Nephron (organoid): ENCODE measurements at regions not wholly inside any gene's neighbourhood (a gene's known extent, or its start where the extent isn't known, plus 50 kb on each side); places are given as distances from the start of the nearest gene placed in this dataset.
"Not testable (repeated sequence)": the region's sequence is repeated elsewhere in the genome, so short reads cannot be mapped to it uniquely, and the experiment has no call there.

Experiments used
- H3K27ac Mint-ChIP-seq, 3 experiments: 2 replicates each; pipeline ENCODE4 v1.8.0; 2020; ENCODE audit warnings: mixed read lengths in 3 of 3, mild to moderate bottlenecking in 2 of 3, moderate library complexity in 1 of 3
- H3K27me3 Mint-ChIP-seq: 2 replicates; pipeline ENCODE4 v1.8.0; 2021; ENCODE audit warnings: low read depth, mild to moderate bottlenecking, moderate library complexity, mixed read lengths
- H3K36me3 Mint-ChIP-seq: 2 replicates; pipeline ENCODE4 v1.8.0; 2020; ENCODE audit warnings: low read depth, mixed read lengths
- H3K4me1 Mint-ChIP-seq: 2 replicates; pipeline ENCODE4 v1.8.0; 2020; ENCODE audit warnings: mixed read lengths
- H3K4me3 Mint-ChIP-seq, 3 experiments: 2 replicates each; pipeline ENCODE4 v1.8.0; 2020; ENCODE audit warnings: mild to moderate bottlenecking in 3 of 3, mixed read lengths in 3 of 3, moderate library complexity in 2 of 3
- H3K9me3 Mint-ChIP-seq: 2 replicates; pipeline ENCODE4 v1.8.0; 2020; ENCODE audit warnings: mixed read lengths
- TF ChIP-seq, protein P1 (sequence below), 3 experiments: fragments of 200-600 bp; sonication (generic); IDR thresholded peaks; one replicate each; pipeline ENCODE4 v1.5.0; 2021; ENCODE audit warnings: antibody characterized with exemption in 3 of 3; ENCODE audit not compliant: unreplicated experiment in 3 of 3

DNA sequence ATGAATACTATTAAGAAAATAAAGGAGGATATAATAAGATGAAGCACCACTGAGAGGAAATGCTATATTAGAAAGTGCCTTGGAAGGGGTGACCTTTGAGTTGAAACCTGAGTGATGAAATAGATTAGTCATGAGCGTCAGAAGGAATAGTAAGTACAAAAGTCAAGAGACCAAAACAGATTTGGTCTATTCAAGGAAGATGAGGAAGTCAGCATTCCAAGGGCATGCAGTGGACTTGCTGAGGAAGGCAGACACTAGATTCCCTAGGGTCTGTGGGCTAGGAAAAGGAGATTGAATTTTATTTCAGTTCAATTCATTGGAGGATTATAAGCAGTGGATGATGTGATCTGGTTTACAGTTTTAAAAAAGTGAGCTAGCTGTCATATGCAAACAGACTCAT is 73.0 kb upstream of the WDFY3 start:
- Mint-ChIP-seq H3K4me3 (no peak overlapping the region), H3K27ac (no peak overlapping the region), H3K4me1 (no peaks in the 10 kb centered on the region), H3K36me3 (no peaks in the 10 kb centered on the region), H3K9me3 (peaks cover 3% of the 10 kb centered on the region), H3K27me3 (no peaks in the 10 kb centered on the region)
- TF ChIP-seq, protein P1, sequence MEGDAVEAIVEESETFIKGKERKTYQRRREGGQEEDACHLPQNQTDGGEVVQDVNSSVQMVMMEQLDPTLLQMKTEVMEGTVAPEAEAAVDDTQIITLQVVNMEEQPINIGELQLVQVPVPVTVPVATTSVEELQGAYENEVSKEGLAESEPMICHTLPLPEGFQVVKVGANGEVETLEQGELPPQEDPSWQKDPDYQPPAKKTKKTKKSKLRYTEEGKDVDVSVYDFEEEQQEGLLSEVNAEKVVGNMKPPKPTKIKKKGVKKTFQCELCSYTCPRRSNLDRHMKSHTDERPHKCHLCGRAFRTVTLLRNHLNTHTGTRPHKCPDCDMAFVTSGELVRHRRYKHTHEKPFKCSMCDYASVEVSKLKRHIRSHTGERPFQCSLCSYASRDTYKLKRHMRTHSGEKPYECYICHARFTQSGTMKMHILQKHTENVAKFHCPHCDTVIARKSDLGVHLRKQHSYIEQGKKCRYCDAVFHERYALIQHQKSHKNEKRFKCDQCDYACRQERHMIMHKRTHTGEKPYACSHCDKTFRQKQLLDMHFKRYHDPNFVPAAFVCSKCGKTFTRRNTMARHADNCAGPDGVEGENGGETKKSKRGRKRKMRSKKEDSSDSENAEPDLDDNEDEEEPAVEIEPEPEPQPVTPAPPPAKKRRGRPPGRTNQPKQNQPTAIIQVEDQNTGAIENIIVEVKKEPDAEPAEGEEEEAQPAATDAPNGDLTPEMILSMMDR (IDR thresholded peaks at IDR 0.05; ENCODE audit: unreplicated experiment in 3 of 3): no peak

- not testable (repeated sequence) for H3K27ac Mint-ChIP-seq, H3K27me3 Mint-ChIP-seq, H3K4me3 Mint-ChIP-seq, H3K4me1 Mint-ChIP-seq, H3K36me3 Mint-ChIP-seq
- peaks cover 19% of the 10 kb centered on the region for H3K9me3 Mint-ChIP-seq
Observed at GRCh38 chr4:85043812-85044496, 77.5 kb upstream of the WDFY3 start.

GRCh38 chr4:85050736-85051135 is 84.2 kb upstream of the WDFY3 start:
- no peaks in the 10 kb centered on the region for H3K27me3 Mint-ChIP-seq
- H3K36me3 Mint-ChIP-seq: no peaks in the 10 kb centered on the region
- no peak overlapping the region for H3K4me3 Mint-ChIP-seq
- no peak overlapping the region for H3K27ac Mint-ChIP-seq
- TF ChIP-seq, protein P1 (IDR thresholded peaks at IDR 0.05; ENCODE audit: unreplicated experiment in 3 of 3): no peak
- H3K9me3 Mint-ChIP-seq: peaks cover 8% of the 10 kb centered on the region
- H3K4me1 Mint-ChIP-seq: no peaks in the 10 kb centered on the region

- Mint-ChIP-seq H3K4me1 (no peaks in the 10 kb centered on the region), H3K4me3 (no peak overlapping the region), H3K36me3 (no peaks in the 10 kb centered on the region), H3K27ac (no peak overlapping the region), H3K27me3 (no peaks in the 10 kb centered on the region), H3K9me3 (peaks cover 1% of the 10 kb centered on the region)
- TF ChIP-seq, protein P1 (IDR thresholded peaks at IDR 0.05; ENCODE audit: unreplicated experiment in 3 of 3): no peak
Observed at GRCh38 chr4:85051526-85051925, 85.0 kb upstream of the WDFY3 start.

- not testable (repeated sequence) for H3K27me3 Mint-ChIP-seq, H3K4me1 Mint-ChIP-seq, H3K9me3 Mint-ChIP-seq, H3K27ac Mint-ChIP-seq, H3K36me3 Mint-ChIP-seq, H3K4me3 Mint-ChIP-seq
Observed at GRCh38 chr4:85054925-85055324, 88.4 kb upstream of the WDFY3 start.

DNA sequence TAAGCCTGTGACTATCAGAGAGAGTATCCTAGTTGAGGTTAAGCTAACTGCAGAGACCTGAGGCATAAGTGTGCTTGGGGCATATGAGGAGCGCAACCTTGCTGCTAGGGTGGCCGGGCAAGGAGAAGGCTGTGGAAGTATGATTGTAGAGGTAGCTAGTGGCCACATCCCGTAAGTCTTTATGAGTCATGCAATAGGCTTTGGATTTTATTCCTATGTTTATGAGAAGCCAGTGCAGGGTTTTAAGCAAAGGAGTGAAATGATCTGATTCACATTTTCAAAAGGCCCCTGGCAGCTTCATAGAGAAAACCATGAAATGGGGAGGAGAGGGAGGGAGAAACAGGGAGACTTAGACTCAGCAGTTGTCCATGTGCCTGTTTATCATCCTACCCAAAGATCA is 92.1 kb upstream of the WDFY3 start:
- H3K4me1 Mint-ChIP-seq: no peaks in the 10 kb centered on the region
- TF ChIP-seq, protein P1 (IDR thresholded peaks at IDR 0.05; ENCODE audit: unreplicated experiment in 3 of 3): no peak

GRCh38 chr4:85061974-85062373 is 95.5 kb upstream of the WDFY3 start:
- Mint-ChIP-seq H3K36me3 (no peaks in the 10 kb centered on the region), H3K27ac (no peak overlapping the region), H3K4me1 (no peaks in the 10 kb centered on the region), H3K4me3 (no peak overlapping the region), H3K27me3 (peaks cover 5% of the 10 kb centered on the region), H3K9me3 (no peaks in the 10 kb centered on the region)
- TF ChIP-seq, protein P1 (IDR thresholded peaks at IDR 0.05; ENCODE audit: unreplicated experiment in 3 of 3): no peak

More for the DNA sequence above, 92.1 kb upstream of the WDFY3 start:
- Mint-ChIP-seq H3K27ac (no peak overlapping the region), H3K4me3 (no peak overlapping the region), H3K27me3 (peaks cover 5% of the 10 kb centered on the region), H3K9me3 (no peaks in the 10 kb centered on the region), H3K36me3 (no peaks in the 10 kb centered on the region)
